ENCODE measurements at regions not wholly inside any gene's neighbourhood (a gene's known extent, or its start where the extent isn't known, plus 50 kb on each side); places are given as distances from the start of the nearest gene placed in this dataset.

DNA sequence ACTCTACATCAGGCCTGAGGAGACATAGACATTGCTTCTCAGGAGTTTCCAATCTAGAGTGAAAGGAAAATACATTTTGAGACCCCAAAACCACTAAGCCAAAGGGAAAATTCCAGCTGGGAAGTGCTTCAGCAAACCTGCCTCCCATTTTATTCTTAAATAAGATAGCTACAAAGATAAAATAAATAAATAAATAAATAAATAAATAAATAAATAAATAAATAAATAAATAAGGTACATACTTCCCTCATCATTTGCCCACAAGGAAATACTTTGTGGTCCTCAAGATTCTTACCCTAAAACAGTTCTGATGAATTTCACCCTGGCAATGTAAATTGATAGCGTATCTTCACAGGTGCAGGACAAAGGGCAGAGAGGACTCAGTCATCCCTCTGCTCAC, 474.0 kb upstream of the ROBO1 start:
- no peaks in the 10 kb centered on the region for H3K36me3 ChIP-seq
- no peaks in the 10 kb centered on the region for H3K27me3 ChIP-seq (ENCODE audit: insufficient read depth, low read depth, severe bottlenecking)
- no peak for DNase-seq
- H3K4me3 ChIP-seq (ENCODE audit: low read depth, low read length) = no peak overlapping the region
- H3K27ac ChIP-seq = no peak overlapping the region
- H3K9me3 ChIP-seq (ENCODE audit: severe bottlenecking) = no peaks in the 10 kb centered on the region
- TF ChIP-seq, protein P1, sequence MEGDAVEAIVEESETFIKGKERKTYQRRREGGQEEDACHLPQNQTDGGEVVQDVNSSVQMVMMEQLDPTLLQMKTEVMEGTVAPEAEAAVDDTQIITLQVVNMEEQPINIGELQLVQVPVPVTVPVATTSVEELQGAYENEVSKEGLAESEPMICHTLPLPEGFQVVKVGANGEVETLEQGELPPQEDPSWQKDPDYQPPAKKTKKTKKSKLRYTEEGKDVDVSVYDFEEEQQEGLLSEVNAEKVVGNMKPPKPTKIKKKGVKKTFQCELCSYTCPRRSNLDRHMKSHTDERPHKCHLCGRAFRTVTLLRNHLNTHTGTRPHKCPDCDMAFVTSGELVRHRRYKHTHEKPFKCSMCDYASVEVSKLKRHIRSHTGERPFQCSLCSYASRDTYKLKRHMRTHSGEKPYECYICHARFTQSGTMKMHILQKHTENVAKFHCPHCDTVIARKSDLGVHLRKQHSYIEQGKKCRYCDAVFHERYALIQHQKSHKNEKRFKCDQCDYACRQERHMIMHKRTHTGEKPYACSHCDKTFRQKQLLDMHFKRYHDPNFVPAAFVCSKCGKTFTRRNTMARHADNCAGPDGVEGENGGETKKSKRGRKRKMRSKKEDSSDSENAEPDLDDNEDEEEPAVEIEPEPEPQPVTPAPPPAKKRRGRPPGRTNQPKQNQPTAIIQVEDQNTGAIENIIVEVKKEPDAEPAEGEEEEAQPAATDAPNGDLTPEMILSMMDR (IDR thresholded peaks at IDR 0.05; ENCODE audit: low read depth, low read length) = no peak

DNA sequence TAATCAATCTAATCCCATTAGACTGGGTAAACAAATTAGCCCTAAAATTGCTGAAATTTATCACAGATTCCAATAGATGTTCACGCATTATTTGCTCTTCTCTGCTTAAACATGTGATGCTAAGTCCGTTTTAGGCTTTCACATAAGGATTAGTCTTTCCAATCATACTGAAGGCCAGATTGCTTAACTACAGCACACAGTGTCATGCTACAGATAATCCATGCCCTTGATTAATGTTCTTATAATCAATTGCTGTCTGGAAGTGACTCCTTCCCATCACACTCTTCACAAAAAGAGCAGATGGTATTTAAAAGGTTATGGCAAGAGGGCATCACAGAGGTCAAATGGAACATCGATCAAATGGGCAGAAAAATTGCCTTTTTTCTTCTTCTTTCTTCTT, 471.5 kb upstream of the ROBO1 start:
- Histone ChIP-seq H3K27me3 (ENCODE audit: insufficient read depth, low read depth, severe bottlenecking) (no peaks in the 10 kb centered on the region), H3K36me3 (no peaks in the 10 kb centered on the region), H3K9me3 (ENCODE audit: severe bottlenecking) (no peaks in the 10 kb centered on the region), H3K4me3 (ENCODE audit: low read depth, low read length) (no peak overlapping the region), H3K27ac (peak overlapping the region; percentile 15; the same call in 1 of the 2 replicates)
- TF ChIP-seq, protein P1 (IDR thresholded peaks at IDR 0.05; ENCODE audit: low read depth, low read length) = no peak
- DNase-seq = peak; percentile 10

DNA sequence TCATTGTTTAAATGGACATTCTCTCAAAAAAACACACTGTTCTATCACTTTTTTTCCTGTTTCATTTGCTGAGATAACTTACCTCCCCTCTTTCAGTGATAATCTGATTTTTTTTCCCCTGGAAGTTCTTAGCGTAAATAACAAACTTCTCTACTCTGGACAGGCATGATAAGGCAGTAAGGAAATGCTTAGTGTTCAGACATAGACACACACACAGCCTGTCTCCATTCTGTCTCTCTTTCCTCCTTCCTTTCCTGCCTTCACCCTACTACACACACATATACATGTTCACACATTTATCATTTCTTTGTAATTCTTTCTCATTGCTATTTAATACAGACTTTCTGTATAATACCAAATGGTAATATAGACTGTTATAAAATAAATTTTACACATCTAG, 470.8 kb upstream of the ROBO1 start:
- Histone ChIP-seq H3K4me3 (ENCODE audit: low read depth, low read length) (no peak overlapping the region), H3K9me3 (ENCODE audit: severe bottlenecking) (no peaks in the 10 kb centered on the region), H3K27me3 (ENCODE audit: insufficient read depth, low read depth, severe bottlenecking) (no peaks in the 10 kb centered on the region), H3K36me3 (no peaks in the 10 kb centered on the region), H3K27ac (no peak overlapping the region)
- DNase-seq = no peak
- TF ChIP-seq, protein P1 (IDR thresholded peaks at IDR 0.05; ENCODE audit: low read depth, low read length) = no peak

DNA sequence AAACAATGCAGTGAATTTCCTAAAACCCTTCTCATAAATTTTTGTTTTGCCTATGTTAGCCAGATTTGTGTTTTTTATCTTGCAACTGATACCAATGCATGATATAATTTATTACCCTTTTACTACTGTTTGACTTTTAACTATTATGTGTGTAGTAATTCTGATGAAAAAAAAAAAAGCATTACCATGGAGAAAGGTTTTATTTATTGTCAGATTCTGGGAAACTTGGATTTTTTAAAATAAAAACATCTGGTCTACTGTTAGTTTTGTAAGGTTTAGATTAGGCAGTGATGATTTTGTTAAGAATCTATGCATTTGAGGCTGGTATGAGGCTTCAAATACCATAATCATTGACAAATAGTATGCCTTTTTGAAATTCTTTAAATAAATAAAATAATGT, 470.4 kb upstream of the ROBO1 start:
- TF ChIP-seq, protein P1 (IDR thresholded peaks at IDR 0.05; ENCODE audit: low read depth, low read length) = no peak
- H3K27ac ChIP-seq = no peak overlapping the region
- no peaks in the 10 kb centered on the region for H3K36me3 ChIP-seq
- H3K27me3 ChIP-seq (ENCODE audit: insufficient read depth, low read depth, severe bottlenecking) = no peaks in the 10 kb centered on the region
- DNase-seq = no peak
- no peak overlapping the region for H3K4me3 ChIP-seq (ENCODE audit: low read depth, low read length)
- no peaks in the 10 kb centered on the region for H3K9me3 ChIP-seq (ENCODE audit: severe bottlenecking)

DNA sequence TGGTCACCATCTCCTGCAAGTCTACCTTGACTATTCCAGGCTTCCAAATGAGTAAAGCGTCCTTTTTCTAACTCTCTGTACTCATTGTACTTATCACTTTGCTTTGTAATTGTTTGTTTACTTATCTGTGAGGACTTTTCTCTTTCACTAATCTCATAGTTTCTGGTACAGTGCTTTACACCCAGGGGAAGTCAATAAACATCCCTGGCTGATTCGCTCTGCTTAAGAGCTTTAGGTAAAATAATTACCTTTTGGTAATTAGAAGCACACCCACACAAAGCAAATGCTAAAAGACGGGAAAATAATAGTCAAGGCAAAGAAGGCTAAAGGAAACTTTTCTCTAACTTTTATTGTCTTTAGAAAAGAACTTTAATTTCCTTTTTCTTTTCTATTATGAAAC, 466.9 kb upstream of the ROBO1 start:
- no peaks in the 10 kb centered on the region for H3K36me3 ChIP-seq
- H3K9me3 ChIP-seq (ENCODE audit: severe bottlenecking) = no peaks in the 10 kb centered on the region
- no peaks in the 10 kb centered on the region for H3K27me3 ChIP-seq (ENCODE audit: insufficient read depth, low read depth, severe bottlenecking)
- no peak overlapping the region for H3K4me3 ChIP-seq (ENCODE audit: low read depth, low read length)
- no peak overlapping the region for H3K27ac ChIP-seq
- DNase-seq = no peak
- TF ChIP-seq, protein P1 (IDR thresholded peaks at IDR 0.05; ENCODE audit: low read depth, low read length) = no peak

DNA sequence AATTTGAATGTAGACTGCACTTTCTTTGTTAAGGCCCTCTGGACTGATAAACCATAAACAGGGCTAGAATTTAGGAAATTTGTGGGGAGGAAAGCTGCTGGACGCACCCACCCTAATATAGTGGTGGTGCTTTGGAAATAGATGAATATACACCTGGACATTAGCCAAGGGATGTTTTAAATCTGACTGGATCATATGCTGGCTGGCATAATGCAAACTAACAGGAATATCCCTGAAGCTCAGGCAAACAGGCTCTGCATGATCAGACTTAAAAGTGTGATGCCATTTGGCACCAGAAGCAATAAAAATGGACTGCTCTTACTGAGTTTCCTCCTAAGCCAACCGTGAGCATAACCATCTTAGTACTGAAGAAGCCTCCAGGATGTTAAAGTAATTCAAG, 465.8 kb upstream of the ROBO1 start:
- H3K27me3 ChIP-seq (ENCODE audit: insufficient read depth, low read depth, severe bottlenecking) = no peaks in the 10 kb centered on the region
- H3K9me3 ChIP-seq (ENCODE audit: severe bottlenecking) = no peaks in the 10 kb centered on the region
- DNase-seq = no peak
- TF ChIP-seq, protein P1 (IDR thresholded peaks at IDR 0.05; ENCODE audit: low read depth, low read length) = no peak
- H3K27ac ChIP-seq = no peak overlapping the region
- H3K36me3 ChIP-seq = no peaks in the 10 kb centered on the region
- H3K4me3 ChIP-seq (ENCODE audit: low read depth, low read length) = no peak overlapping the region
